ENCODE measurements at regions not wholly inside any gene's neighbourhood (a gene's known extent, or its start where the extent isn't known, plus 50 kb on each side); places are given as distances from the start of the nearest gene placed in this dataset.

- in situ Hi-C loops (cut with MboI; ENCODE audit: low sequenced_read_pairs, unreplicated experiment) = no loop called here
- DNase-seq (ENCODE audit: low spot score) = no peak
- TF ChIP-seq, protein P1, sequence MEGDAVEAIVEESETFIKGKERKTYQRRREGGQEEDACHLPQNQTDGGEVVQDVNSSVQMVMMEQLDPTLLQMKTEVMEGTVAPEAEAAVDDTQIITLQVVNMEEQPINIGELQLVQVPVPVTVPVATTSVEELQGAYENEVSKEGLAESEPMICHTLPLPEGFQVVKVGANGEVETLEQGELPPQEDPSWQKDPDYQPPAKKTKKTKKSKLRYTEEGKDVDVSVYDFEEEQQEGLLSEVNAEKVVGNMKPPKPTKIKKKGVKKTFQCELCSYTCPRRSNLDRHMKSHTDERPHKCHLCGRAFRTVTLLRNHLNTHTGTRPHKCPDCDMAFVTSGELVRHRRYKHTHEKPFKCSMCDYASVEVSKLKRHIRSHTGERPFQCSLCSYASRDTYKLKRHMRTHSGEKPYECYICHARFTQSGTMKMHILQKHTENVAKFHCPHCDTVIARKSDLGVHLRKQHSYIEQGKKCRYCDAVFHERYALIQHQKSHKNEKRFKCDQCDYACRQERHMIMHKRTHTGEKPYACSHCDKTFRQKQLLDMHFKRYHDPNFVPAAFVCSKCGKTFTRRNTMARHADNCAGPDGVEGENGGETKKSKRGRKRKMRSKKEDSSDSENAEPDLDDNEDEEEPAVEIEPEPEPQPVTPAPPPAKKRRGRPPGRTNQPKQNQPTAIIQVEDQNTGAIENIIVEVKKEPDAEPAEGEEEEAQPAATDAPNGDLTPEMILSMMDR (IDR thresholded peaks at IDR 0.05; ENCODE audit: borderline replicate concordance, control extremely low read depth, extremely low read depth, insufficient read depth, missing control alignments) = no peak
Measured at GRCh38 chrX:7545564-7545963, 297.4 kb upstream of the VCX start.

GRCh38 chrX:7542587-7543380 is 300.2 kb upstream of the VCX start:
- TF ChIP-seq, protein P1 (IDR thresholded peaks at IDR 0.05; ENCODE audit: borderline replicate concordance, control extremely low read depth, extremely low read depth, insufficient read depth, missing control alignments) = no peak
- DNase-seq (ENCODE audit: low spot score) = no peak
- in situ Hi-C loops (cut with MboI; ENCODE audit: low sequenced_read_pairs, unreplicated experiment) = no loop called here

GRCh38 chrX:7522860-7523259 is 320.1 kb upstream of the VCX start:
- in situ Hi-C loops (cut with MboI; ENCODE audit: low sequenced_read_pairs, unreplicated experiment) = no loop called here
- no peak for DNase-seq (ENCODE audit: low spot score)
- TF ChIP-seq, protein P1 (IDR thresholded peaks at IDR 0.05; ENCODE audit: borderline replicate concordance, control extremely low read depth, extremely low read depth, insufficient read depth, missing control alignments) = no peak

GRCh38 chrX:7515681-7516413 is 327.1 kb upstream of the VCX start:
- DNase-seq (ENCODE audit: low spot score) = no peak
- TF ChIP-seq, protein P1 (IDR thresholded peaks at IDR 0.05; ENCODE audit: borderline replicate concordance, control extremely low read depth, extremely low read depth, insufficient read depth, missing control alignments) = no peak
- in situ Hi-C loops (cut with MboI; ENCODE audit: low sequenced_read_pairs, unreplicated experiment) = no loop called here

- in situ Hi-C loops (cut with MboI; ENCODE audit: low sequenced_read_pairs, unreplicated experiment) = no loop called here
- TF ChIP-seq, protein P1 (IDR thresholded peaks at IDR 0.05; ENCODE audit: borderline replicate concordance, control extremely low read depth, extremely low read depth, insufficient read depth, missing control alignments) = no peak
- DNase-seq (ENCODE audit: low spot score) = no peak
Measured at GRCh38 chrX:7514871-7515599, 327.9 kb upstream of the VCX start.

GRCh38 chrX:7512845-7513244 is 330.1 kb upstream of the VCX start:
- in situ Hi-C loops (cut with MboI; ENCODE audit: low sequenced_read_pairs, unreplicated experiment) = no loop called here
- no peak for DNase-seq (ENCODE audit: low spot score)
- TF ChIP-seq, protein P1 (IDR thresholded peaks at IDR 0.05; ENCODE audit: borderline replicate concordance, control extremely low read depth, extremely low read depth, insufficient read depth, missing control alignments) = no peak

Data from GM13976 (cell line).